ENCODE measurements at regions not wholly inside any gene's neighbourhood (a gene's known extent, or its start where the extent isn't known, plus 50 kb on each side); places are given as distances from the start of the nearest gene placed in this dataset.
"Not testable (repeated sequence)": the region's sequence is repeated elsewhere in the genome, so short reads cannot be mapped to it uniquely, and the experiment has no call there.

- peak; percentile 74 for DNase-seq (ENCODE audit: low spot score)
These were observed 192.5 kb upstream of the STK26 start for GRCh38 chrX:131830400-131831184.

DNA sequence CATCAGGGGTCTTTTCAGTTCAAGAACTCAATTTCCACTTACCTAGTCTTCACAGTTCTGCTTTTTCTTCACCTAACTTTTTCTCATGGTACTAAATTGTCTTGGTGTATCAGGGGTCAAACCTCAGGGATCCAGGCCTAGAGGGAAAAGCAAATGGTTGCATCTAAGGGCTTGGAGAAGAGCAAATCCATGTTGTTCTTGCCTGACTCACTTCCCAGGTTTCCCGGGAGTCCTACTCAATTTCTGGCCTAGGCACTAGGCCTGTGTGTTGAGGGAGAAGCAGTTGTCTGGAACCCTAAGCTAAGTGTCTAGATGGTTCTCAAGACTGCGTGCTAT, 191.9 kb upstream of the STK26 start:
- DNase-seq (ENCODE audit: low spot score) = no peak

- no peak for DNase-seq (ENCODE audit: low spot score)
These were observed 186.9 kb upstream of the STK26 start for GRCh38 chrX:131836161-131836560.

DNA sequence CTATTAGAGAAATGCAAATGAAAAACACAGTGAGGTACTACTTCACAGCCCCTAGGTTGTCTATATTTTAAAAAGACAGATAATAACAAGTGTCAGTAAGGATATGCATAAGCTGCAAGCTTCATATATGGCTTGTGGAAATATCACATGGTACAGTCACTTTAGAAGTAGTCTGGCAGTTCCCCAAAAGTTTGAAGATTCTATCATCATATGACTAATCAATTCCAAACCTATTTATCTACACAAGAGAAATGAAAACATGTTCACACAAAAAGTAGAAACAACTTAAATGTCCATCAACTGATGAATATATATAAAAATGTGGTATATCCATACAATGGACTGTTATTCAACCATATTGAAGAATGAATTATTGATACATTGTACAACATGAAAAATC, 185.8 kb upstream of the STK26 start:
- DNase-seq (ENCODE audit: low spot score) = no peak

- DNase-seq (ENCODE audit: low spot score) = no peak
These were observed 182.2 kb upstream of the STK26 start for GRCh38 chrX:131840799-131841495.

GRCh38 chrX:131841496-131842437, 181.3 kb upstream of the STK26 start:
- DNase-seq (ENCODE audit: low spot score) = peak; percentile 55

DNA sequence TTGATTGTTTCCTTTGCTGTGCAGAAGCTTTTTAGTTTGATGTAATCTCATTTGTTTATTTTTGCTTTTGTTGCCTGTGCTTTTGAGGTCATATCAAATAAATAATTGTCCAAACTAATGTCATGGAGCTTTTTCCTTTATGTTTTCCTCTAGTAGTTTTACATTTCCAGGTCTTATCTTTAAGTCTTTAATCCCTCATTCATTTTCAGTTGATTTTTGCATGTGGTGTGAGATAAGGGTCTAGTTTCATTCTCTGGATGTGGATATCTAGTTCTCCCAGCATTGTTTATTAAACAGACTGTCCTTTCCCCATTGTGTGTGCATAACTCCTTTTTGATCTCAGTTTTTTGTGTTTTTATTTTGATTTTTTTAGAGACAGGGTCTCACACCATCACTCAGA, 179.1 kb upstream of the STK26 start:
- no peak for DNase-seq (ENCODE audit: low spot score)

- no peak for DNase-seq (ENCODE audit: low spot score)
These were observed 177.9 kb upstream of the STK26 start for GRCh38 chrX:131845201-131845600.

GRCh38 chrX:131845771-131846170, 177.3 kb upstream of the STK26 start:
- no peak for DNase-seq (ENCODE audit: low spot score)

GRCh38 chrX:131850964-131851363, 172.1 kb upstream of the STK26 start:
- not testable (repeated sequence) for DNase-seq (ENCODE audit: low spot score)

GRCh38 chrX:131853440-131853839, 169.7 kb upstream of the STK26 start:
- DNase-seq (ENCODE audit: low spot score) = no peak

DNA sequence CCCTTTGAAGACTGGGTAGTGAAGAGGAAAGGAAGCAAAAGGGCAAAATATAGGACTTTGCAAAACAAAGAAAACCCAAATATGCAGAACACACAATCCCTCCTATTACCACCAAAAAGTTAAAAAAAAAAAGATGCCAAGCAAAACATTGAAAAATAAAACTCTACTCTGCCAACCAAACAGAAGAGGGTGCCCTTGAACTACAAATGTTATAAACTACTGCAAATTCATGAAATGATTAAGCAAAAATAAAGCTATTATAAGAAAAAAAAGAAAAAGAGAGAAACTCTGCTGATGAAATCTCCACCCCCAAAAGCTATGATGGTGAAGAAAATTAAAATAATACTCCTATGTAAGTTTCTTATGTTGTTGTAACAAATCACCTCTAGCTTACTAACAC, 168.5 kb upstream of the STK26 start:
- peak; percentile 38 for DNase-seq (ENCODE audit: low spot score)

DNA sequence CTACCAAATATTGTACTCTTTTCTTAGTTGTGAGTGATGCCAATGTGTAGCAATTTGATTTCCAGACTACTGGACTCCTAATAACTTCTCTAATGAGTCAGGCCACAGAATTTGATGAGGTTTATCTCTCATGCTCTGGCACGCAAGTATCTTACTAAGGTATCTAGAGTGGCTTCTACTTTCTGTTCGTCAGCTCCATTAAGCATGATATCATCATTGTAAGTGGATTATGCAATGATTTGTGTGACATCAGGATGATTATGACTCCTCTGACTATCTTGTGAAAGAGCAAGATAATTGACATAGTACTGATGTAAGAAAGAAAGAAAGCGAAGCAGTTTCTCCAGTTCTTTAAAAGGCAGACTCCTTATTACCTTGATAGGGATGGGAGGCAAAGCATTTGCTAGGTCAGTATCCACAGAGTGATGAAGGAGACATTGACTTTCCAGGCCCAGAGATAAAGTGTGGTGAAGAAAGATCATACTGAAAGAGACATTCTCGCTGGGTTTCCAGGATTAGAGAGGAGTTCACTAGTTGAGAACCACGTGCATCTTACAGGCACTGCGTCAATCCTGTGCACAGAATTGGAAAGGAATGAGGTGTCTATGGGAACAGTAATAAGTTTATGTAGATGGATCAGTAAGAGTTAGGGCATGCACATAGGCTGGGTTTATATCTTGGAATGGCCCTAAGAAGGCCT, 161.9 kb upstream of the STK26 start:
- DNase-seq (ENCODE audit: low spot score) = no peak

DNA sequence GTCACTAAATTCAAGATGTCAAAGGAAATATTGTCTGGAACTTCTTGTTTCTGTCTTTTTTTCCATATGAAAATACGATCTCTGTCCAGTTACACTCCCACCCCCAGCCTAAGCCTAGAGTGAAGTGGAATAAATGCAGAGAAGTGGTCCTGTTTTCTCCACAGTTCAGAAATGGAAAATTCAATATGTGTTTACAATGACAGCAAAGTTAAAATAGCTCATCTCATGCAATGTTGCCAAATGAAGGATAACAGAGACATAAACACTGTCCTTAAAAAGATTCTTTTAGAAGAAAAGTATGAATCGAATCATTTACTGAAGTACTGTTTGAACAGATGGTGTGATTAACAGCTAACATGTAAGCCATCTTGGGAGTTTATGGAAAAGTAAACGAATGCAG, 160.8 kb upstream of the STK26 start:
- no peak for DNase-seq (ENCODE audit: low spot score)

GRCh38 chrX:131869182-131869581, 153.9 kb upstream of the STK26 start:
- DNase-seq (ENCODE audit: low spot score) = no peak

DNA sequence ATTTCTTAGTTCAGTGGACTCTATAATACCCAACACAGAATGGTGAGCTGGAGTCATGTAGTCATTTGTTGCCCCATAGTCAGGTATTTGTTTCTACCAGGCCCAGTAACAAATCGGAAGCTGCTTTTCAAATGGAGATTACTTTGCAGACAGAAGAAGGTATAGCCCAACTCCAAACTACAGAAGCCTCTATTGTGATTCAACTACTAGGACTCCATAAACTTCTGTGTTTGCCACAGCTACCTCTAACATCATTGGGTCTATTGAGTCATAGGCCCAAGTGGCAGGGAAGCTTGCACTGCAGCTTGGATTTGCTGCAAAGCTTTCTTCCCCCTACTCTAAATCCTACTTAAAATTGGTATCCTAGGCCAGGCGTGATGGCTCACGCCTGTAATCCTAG, 148.8 kb upstream of the STK26 start:
- no peak for DNase-seq (ENCODE audit: low spot score)

GRCh38 chrX:131875827-131876226, 147.3 kb upstream of the STK26 start:
- DNase-seq (ENCODE audit: low spot score) = not testable (repeated sequence)

DNA sequence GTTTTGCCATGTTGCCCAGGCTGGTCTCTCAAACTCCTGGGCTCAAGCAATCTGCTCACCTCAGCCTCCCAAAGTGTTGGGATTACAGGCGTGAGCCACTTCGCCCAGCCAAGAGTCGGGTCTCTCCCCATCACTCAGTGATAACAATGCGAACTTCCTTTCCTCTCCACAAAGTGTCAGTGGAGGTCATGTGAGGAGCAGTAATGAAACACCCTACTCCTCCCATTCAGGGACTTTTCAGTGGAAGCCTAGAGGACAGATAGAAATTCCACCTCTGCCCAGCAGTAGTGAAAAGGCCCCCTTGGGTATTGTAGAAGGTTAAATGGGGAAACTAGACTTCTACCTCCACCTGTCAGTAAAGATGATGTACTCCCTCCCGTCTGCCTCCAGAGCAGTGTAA, 141.9 kb upstream of the STK26 start:
- DNase-seq (ENCODE audit: low spot score) = no peak

DNA sequence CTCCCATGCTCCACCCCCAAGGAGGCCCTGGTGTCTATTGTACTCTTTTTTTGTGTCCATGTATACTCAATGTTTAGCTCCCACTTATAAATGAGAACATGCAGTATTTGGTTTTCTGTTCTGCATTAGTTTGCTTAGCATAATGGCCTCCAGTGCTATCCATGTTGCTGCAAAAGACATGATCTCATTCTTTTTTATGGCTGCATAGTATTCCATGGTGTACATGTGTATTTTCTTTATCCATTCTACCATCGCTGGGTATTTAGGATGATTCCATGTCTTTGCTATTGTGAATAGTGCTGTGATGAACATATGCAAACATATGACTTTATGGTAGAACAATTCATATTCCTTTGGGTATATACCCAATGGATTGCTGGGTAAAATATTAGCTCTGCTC, 138.1 kb upstream of the STK26 start:
- DNase-seq (ENCODE audit: low spot score) = not testable (repeated sequence)

DNA sequence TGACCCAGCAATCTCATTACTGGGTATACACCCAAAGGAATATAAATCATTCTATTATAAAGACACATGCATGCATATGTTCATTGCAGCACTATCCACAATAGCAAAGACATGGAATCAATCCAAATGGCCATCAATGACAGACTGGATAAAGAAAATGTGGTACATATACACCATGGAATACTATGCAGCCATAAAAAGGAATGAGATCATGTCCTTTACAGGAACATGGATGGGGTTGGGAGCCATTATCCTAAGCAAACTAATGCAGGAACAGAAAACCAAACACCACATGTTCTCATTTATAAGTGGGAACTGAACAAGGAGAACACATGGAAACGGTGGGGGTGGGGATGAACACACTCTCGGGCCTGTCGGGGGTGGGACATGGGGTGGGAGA, 129.2 kb upstream of the STK26 start:
- DNase-seq (ENCODE audit: low spot score) = not testable (repeated sequence)

DNA sequence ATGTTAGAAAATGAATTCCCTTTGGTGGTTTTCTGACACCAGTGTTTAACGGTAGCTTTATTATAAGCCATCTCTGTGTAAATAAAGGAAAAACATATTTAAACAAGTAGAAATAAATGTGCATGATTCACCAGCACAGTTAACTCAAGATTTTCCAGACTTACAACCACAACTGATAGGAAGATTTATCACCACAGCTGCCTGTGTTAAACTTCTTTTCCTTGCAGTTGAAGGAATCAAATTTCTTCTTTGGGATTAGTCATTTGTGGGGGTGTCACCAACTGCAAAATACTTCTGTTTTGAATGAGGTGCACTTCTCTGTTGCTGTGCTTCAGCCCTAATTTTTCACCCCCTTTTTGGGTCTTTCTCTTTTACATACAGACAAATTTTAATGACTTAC, 128.1 kb upstream of the STK26 start:
- DNase-seq (ENCODE audit: low spot score) = no peak

DNA sequence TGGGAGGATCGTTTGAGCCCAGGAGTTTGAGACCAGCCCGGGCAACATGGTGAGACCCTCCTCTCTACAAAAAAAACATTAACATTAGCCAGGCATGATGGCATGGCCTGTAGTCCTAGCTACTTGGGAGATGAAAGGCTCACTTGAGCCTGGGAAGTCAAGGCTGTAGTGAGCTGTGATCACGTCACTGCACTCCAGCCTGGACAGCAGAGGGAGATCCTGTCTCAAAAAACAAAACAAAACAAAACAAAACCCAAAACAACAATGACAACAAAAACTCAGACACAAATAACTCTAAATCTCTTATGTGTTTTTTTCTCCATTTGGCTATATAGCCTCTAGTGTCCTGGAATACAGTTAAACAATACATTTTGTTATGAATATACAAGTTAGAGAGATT, 127.3 kb upstream of the STK26 start:
- DNase-seq (ENCODE audit: low spot score) = no peak

All from hematopoietic multipotent progenitor cell treated with erythropoietin and hydrocortisone succinate and interleukin-3 and kit ligand, for 15 days (in vitro differentiated cells).